GM21619 (cell line): ENCODE measurements at regions not wholly inside any gene's neighbourhood (a gene's known extent, or its start where the extent isn't known, plus 50 kb on each side); places are given as distances from the start of the nearest gene placed in this dataset.
"Not testable (repeated sequence)": the region's sequence is repeated elsewhere in the genome, so short reads cannot be mapped to it uniquely, and the experiment has no call there.

ENCODE experiments used
- ATAC-seq: cut with Tn5 transposase; IDR thresholded peaks from one replicate; pipeline ENCODE4 v1.9.1; 2021; ENCODE audit not compliant: unreplicated experiment

DNA sequence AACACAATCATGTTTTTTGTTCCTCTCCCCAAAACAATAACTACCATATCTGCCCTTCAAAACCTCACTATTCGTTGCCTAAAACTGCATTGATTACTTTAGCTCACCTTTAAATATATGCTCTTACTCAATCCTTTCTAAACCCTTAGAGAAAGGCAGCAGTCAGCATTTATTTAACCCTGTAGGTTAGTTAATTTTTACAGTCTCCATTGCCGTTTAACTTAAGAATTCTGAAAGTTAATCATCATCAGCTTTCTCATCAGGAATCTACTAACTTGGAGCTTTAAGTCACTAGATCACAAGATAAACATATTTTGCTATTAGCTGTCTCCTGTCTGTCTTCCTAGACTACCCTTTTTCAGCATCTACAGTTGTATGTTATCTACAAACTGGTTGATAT, 991.9 kb downstream of the EPHA7 start:
- no peak for ATAC-seq

DNA sequence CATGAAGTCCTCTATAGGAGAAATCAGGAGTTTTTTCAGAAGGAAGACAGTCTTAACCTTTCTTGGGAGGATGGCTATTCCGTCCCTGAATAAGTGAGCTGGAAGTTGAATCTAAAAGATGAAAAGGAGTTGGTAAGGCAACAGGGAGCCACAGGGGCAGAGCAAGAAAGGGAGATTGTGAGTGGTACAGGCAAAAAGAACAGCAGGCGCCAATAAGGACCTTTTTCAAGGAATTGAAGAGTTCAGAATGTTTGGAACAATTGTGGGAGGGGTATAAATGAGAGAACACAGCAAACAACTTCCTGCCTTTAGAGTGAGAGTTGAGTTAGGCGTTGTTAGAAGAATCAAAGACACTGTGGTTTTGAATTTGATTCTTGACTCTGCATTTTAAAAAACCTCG, 1003.7 kb downstream of the EPHA7 start:
- no peak for ATAC-seq

DNA sequence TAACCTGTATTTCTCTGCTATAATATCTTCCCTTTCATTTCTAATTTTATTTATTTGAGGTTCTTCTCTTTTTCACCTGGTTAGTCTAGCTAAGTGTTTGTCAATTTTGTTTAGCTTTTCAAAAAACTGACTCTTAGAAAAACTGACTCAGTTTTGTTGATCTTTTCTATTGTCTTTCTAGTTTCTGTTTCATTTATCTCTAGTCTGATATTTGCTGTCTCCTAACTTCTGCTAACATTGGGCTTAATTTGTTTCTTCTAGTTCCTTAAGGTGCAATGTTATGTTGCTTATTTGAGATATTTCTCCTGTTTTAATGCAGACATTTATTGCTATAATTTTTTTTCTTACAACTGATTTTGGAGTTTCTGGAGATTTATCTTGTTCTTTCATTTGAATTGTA, 1011.0 kb downstream of the EPHA7 start:
- no peak for ATAC-seq

DNA sequence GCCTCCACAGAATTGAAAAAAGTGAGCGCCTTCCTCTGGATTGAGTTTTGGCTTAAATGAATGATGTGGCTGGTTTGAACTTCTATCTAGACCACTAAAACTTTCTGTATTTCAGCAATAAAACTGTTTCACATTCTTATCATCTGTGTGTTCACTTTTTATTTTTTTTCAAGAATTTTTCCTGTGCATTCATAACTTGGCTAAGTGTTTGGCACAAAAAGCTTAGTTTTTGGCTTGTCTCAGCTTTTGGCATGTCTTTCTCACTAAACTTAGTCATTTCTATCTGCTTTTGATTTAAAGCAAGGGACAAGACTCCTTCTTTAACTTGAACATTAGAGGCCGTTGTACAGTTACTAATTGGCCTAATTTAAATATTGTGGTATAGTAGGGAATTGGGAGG, 1015.1 kb downstream of the EPHA7 start:
- no peak for ATAC-seq

GRCh38 chr6:92399911-92400310, 1019.4 kb downstream of the EPHA7 start:
- ATAC-seq = no peak

DNA sequence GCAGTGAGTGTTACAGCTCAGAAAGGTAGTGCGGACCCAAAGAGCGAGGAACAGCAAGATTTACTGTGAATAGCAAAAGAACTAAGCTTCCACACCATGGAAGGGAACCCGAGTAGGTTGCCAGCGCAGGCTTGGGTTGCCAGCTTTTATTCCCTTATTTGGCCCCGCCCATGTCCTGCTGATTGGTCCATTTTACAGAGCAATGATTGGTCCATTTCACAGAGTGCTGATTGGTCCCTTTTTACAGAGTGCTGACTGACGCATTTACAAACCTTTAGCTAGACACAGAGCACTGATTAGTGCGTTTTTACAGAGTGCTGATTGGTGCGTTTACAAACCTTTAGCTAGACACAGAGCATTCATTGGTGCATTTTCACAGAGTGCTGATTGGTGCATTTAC, 1030.7 kb downstream of the EPHA7 start:
- ATAC-seq = not testable (repeated sequence)

DNA sequence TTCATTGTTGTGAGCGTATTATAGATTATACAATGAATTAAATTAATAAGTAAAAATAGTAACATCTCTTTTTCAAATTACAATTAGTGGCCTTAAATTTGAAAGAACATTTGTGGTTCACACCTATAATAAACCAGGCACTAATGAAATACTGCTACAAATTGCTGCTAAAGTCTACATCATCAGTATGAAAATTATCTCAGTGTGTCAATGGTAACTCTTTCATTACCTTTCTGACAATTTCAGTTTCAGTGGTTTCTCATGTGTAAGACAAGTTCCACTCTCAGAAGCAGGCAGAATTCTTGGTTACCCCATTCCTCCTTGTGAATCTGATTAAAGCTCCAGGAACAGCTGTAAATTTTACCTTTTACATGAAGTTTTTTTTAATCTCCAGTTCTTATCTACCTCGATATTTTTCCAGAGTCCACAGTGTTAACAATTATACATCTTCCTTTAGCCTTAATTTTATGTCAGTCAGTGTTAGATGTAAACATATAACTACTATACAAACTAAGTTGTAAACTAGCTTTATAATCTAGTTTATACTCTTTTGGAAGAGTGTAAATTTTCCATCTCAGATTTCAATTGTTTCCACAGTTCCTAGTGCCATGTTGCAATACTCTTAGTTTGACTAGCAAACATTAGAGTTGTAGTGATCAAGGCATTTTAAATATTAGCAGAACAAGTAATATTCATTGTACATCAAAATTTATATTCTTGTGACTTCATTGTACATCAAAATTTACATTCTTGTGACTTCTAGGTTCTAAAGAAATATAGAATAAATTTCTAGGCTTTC, 1038.4 kb downstream of the EPHA7 start:
- peak; percentile 54 for ATAC-seq

GRCh38 chr6:92377137-92377536, 1042.2 kb downstream of the EPHA7 start:
- ATAC-seq = no peak

DNA sequence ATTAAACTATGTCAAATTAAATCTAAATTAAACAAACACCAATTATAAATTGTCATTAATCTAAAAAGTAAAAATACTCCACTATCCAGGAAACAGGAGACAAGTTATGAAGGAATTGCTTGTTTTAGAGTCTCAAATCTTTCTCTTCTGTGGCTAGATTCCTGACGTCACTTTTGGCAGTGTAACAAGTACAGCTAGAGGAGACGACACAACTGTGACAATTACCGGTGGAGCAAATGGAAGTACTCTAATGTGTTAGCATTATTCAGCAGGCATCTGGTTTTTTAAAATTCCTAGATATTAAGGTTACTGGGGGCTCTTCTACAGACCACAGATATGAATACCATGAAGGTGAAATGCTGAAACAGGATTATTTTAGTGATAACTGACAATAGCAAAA, 1042.7 kb downstream of the EPHA7 start:
- no peak for ATAC-seq

- ATAC-seq = no peak
These were observed 1047.8 kb downstream of the EPHA7 start for GRCh38 chr6:92371211-92372208.

GRCh38 chr6:92369309-92369708, 1050.0 kb downstream of the EPHA7 start:
- ATAC-seq = no peak

GRCh38 chr6:92364948-92365541, 1054.3 kb downstream of the EPHA7 start:
- no peak for ATAC-seq

- no peak for ATAC-seq
These were observed 1056.2 kb downstream of the EPHA7 start for GRCh38 chr6:92363111-92363510.

DNA sequence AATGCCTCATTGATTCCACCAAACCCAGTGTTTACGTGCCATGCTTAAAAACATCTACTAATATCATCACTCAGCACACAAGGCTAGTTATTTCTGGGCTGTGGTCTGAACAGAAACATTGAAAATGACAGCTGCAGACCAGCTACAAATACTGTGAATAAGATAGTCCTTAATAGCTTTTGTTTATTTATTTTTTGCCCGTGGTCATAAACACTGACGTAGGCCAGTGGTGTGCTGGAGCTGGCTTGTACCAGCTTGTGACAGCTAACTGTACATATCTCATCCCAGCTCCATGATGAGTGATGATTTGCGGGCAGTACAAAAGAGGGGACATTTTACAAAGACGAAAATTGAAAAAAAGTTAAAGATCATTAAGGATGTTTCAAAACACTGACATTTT, 1057.0 kb downstream of the EPHA7 start:
- ATAC-seq = no peak

DNA sequence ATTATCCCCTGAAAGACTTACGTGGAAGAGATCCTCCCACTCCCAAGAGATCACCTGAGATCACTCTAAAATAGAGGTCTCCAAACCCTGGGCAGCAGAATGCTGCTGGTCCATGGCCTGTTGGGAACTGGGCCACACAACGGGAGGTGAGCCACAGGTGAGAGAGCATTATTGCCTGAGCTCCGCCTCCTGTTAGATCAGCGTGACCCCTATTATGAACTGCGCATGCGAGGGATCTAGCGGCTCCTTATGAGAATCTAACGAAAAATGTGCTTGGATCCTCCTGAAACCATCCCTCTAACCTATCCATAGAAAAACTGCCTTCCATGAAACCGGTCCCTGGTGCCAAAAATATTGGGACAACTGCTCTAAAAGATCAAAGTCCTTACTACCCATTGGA, 1057.4 kb downstream of the EPHA7 start:
- ATAC-seq = no peak

- no peak for ATAC-seq
These were observed 1065.0 kb downstream of the EPHA7 start for GRCh38 chr6:92354270-92354829.

DNA sequence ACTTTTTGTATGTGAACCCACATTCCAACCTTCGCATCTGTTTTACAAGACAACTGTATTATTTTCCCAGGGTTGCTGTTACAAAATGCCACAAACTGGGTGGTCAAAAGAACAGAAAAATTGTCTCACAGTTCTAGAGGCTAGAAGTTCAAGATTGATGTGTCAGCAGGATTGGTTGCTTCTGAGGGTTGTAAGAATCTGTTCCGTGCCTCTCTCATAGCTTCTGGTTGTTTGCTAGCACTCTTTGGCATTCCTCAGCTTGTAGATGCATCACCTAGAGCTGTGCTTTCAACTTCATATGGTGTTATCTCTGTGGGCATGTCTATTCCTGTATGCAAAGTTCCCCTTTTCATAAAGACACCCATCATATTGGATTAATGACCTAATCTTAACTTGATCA, 1067.2 kb downstream of the EPHA7 start:
- ATAC-seq = no peak

GRCh38 chr6:92341201-92341600, 1078.2 kb downstream of the EPHA7 start:
- no peak for ATAC-seq

DNA sequence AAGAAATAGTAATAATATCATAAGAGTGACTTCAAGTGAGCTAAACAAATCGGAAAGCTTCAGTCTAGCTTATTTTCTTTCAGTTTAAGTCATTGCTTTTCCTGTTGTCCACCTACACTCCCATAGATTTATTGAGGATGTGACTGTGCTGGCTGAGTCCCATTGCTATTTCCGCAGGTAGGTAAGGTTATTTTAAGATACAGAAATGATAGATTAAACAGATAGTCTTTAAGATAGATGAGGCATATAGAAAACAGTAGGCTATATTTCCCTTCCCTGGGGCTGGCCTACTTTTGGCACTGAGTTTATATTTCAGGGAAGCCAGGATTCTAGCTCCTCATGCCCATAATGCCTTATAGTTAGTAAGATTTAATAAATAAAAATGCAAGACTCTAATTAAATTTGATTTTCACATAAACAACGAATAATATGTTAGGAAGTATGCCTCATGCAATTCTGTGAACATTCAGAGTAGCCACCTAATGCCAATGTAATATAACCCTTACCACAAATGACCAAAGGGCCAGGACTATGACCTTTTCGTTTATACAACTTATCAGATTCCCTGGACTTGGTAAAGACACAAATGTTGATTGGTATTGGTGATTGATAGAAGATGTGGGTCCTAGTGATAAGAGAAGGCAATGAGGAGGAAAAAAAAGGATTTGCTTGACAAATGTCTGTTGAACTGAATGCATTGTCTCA, 1079.3 kb downstream of the EPHA7 start:
- ATAC-seq = no peak

DNA sequence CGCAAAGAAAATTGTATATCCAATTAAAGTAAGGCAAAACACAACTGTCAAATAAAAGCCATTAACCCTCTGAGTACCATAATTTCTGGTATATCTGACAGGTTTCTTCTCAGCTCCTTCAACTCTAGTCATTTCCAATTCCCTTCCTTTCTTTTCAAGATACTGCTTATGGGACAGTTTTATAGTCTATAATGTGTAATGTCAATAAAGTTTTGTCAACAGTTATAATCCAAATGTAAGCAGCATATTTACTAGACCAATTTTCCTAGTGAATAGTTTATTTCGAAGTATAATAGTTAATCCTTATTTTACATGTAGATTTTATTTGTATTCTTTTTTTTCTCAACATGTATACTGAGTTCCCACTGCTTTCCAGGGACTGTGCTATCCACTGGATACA, 1081.8 kb downstream of the EPHA7 start:
- no peak for ATAC-seq
